HG02610 (cell line): ENCODE measurements at regions not wholly inside any gene's neighbourhood (a gene's known extent, or its start where the extent isn't known, plus 50 kb on each side); places are given as distances from the start of the nearest gene placed in this dataset.

Experiments used
- ATAC-seq: cut with Tn5 transposase; IDR thresholded peaks from one replicate; pipeline ENCODE4 v1.9.1; 2021; ENCODE audit warnings: mild to moderate bottlenecking, moderate library complexity; ENCODE audit not compliant: unreplicated experiment

GRCh38 chr6:167766986-167767714 lies 59.6 kb upstream of the AFDN start:
- no peak for ATAC-seq

GRCh38 chr6:167767715-167768107 lies 59.0 kb upstream of the AFDN start:
- ATAC-seq, result no peak

GRCh38 chr6:167768471-167769215 lies 58.1 kb upstream of the AFDN start:
- no peak for ATAC-seq

GRCh38 chr6:167769408-167770190 lies 57.1 kb upstream of the AFDN start:
- ATAC-seq, result no peak

GRCh38 chr6:167770291-167770955 lies 56.3 kb upstream of the AFDN start:
- ATAC-seq, result no peak

GRCh38 chr6:167774881-167775280 lies 51.8 kb upstream of the AFDN start:
- no peak for ATAC-seq

GRCh38 chr6:167776906-167777627 lies 49.6 kb upstream of the AFDN start:
- no peak for ATAC-seq
